ENCODE measurements at regions not wholly inside any gene's neighbourhood (a gene's known extent, or its start where the extent isn't known, plus 50 kb on each side); places are given as distances from the start of the nearest gene placed in this dataset.
"Not testable (repeated sequence)": the region's sequence is repeated elsewhere in the genome, so short reads cannot be mapped to it uniquely, and the experiment has no call there.

- no peak for DNase-seq (ENCODE audit: low read depth)
These were observed 1133.4 kb upstream of the SEL1L start for GRCh38 chr14:82667006-82667405.

DNA sequence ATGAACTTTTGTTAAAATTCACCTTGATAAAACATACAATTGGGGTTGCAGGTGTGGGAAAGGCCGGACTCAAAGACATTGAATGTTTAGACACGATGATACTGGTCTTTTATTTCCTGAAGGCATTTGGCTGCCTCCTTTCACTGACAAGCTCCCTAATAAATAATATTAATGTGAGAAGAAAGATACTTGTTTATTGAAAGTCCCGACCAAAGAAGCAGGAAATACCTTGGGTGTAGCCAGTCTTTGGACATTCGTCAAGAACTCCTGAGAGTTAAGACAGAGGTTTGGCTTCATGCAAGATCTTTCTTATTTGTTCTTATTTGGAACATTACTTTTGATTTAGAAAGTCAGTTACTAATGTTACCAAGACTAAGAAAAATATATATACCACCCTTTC lies 1133.8 kb upstream of the SEL1L start:
- no peak for DNase-seq (ENCODE audit: low read depth)

- no peak for DNase-seq (ENCODE audit: low read depth)
These were observed 1142.8 kb upstream of the SEL1L start for GRCh38 chr14:82676403-82676802.

DNA sequence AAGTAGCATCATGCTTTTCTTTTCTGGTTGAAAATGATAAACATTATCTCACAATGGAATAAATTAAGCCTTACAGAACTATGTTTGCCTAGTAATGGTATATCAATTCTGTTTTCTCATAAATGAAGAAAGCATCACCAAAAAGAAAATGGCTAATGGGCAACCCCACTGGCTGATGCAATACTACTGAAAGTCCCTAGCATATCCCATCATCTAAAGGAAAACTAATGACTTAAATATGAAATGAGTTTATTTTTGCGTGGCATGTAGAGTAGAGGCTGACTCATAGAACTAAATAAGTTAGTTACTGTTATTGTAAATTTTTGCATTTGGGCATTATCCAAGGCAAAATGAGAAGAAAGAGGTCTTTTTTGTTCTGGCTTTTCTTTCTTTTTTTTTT lies 1156.3 kb upstream of the SEL1L start:
- no peak for DNase-seq (ENCODE audit: low read depth)

- not testable (repeated sequence) for DNase-seq (ENCODE audit: low read depth)
These were observed 1157.5 kb upstream of the SEL1L start for GRCh38 chr14:82691191-82691590.

DNA sequence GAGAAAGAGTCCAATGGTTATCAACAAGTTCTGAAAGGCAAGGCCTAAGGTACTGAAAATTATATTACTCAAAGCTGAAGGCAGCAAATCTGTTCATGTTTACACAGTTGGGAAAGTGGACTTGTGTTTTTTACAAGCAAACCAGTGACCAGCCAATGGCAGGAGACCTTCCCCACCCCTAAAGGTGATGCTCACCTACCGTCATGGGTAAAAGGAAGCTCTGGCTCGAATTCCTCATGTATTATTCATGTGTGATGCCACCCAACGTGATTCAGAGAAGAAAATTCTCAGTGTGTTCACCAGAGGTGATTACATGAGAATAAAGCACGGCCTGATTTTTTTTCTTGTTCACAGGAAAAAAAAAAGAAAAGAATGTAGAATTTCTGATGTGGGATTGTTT lies 1161.2 kb upstream of the SEL1L start:
- DNase-seq (ENCODE audit: low read depth), result no peak

DNA sequence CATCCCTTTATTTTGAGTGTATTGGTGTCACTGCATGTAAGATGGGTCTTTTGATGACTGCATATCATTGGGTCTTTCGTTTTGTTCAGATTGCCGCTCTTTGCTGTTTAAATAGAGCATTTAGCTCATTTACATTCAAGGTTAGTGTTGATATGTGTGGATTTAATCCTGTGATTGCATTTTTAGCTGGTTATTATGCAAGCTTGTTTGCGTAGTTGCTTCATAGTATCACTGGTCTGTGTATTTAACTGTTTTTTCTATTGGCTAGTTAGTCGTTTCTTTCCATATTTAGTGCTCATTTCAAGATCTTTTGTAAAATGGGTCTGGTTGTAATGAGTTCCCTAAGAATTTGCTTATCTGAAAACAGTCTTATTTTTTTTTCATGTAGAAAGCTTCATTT lies 1170.6 kb upstream of the SEL1L start:
- DNase-seq (ENCODE audit: low read depth), result no peak

DNA sequence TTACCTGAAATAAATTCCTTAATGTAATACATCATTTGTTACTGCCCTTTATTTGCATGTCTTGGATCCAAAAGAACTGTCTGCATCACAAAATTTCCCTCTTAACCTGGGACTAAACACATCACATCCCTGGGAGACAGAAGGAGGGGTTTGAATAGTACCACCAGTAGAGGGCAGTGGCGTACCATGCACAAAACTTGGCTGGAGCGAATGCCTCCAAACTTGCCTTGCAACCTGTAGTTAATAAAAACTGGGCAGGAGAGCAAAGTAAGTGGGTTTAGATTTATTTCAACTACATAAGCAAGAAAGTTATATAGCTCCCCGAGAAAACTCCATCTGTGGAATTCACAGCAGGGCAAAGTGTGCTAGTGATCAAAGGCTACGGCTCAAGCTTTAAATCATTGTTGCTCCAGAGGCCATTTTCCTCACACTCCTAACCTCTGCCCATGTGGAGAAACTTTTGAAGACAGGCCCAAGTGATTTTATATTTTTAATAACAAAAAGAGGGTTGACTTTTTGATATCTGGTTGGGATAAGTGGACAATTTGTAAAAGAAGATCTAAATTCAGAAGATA lies 1176.7 kb upstream of the SEL1L start:
- DNase-seq (ENCODE audit: low read depth), result peak; percentile 6

DNA sequence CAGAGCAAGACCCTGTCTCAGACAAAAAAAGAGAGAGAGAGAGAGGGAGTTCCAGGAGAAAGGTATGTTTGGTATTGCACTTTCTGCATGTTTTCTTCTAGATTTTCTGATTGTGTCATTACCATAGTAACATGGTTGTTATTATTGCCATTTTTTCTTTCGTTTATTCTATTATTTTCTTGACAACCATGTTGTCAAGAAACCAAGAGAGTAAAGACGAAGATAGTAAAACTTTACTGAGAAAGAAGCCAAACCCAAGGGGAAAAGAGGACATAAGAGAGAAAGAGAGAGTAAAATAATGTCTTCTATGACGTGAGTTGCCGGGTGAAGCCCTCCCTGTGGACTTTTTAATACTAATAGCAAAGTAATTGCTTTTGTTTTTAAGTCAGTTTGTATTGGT lies 1186.0 kb upstream of the SEL1L start:
- no peak for DNase-seq (ENCODE audit: low read depth)

- DNase-seq (ENCODE audit: low read depth), result no peak
These were observed 1186.8 kb upstream of the SEL1L start for GRCh38 chr14:82720431-82720830.

DNA sequence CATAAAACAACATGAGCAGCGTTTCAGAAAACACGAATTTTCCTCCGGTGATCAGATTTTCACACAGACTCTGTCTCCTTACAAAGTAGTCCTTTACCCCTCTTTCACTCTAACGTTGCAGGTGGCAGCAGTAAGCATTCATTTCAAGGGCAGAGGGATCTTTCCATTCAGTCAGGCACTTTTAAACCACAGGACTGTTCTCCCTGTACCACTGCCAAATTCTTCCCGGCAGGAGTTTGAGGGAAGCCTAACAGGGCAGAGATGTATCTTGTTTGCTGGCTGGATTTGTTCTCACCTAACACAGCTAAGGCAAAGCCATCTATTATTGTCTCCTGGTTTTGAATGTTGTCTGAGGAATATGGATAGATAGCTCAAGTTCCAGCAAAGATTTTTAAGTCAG lies 1187.3 kb upstream of the SEL1L start:
- DNase-seq (ENCODE audit: low read depth), result no peak

DNA sequence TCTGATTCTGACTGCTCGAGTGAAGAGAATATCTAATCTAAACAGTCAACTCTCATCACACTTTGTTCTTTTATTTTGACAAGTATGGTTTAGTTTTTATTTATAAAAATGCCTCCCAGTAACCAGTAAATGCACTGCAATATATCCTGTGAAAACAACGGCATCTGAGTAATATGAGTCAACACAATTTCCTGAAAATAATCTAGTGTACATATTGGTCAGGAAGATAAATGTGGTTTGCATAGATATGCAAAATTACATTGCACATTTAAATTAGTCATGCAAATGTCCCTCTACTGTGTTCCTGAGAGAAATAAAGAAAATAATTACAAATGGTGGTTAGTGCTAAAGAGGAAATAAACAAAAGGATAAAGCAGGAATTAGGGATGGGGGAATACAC lies 1190.7 kb upstream of the SEL1L start:
- no peak for DNase-seq (ENCODE audit: low read depth)

DNA sequence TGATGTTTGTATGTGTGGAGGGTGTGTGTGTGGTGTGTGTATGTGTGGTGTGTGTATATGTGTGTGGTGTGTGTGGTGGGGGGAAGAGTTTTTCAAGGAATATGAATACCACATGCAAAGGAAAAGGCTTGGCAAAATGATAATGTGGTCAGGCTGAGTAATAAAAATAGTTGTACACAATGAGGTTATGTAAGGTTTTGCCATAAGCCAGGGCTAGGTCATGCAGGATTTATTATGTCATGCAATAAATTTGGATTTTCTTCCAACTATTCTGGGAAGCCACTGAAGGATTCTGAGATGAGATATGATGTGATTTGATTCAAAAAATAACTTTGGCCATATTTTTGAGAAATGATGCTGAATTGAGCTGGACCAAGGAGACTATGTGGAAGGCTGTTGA lies 1191.6 kb upstream of the SEL1L start:
- DNase-seq (ENCODE audit: low read depth), result no peak

DNA sequence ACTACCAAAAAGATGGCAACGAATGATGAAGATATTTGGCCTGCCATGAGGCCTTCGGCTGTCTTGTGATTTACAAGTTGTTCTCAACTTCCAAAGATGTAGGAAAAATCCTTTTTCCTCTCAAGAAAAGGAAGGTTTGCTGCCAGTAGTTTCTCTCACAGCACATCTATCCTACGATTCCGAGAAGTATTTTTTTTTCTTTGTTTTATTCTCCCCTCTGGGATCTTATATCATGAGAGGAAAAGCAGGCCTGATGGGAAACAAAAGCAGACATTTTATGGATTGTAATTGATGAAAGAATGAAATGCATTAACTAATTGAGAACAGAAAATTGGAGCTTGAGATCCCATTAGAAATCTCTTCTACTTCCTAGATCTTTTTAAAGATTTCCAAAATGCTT lies 1197.9 kb upstream of the SEL1L start:
- no peak for DNase-seq (ENCODE audit: low read depth)

GRCh38 chr14:82740547-82740946 lies 1206.9 kb upstream of the SEL1L start:
- no peak for DNase-seq (ENCODE audit: low read depth)

- DNase-seq (ENCODE audit: low read depth), result no peak
These were observed 1221.8 kb upstream of the SEL1L start for GRCh38 chr14:82755476-82755875.

GRCh38 chr14:82755923-82756322 lies 1222.3 kb upstream of the SEL1L start:
- DNase-seq (ENCODE audit: low read depth), result no peak

DNA sequence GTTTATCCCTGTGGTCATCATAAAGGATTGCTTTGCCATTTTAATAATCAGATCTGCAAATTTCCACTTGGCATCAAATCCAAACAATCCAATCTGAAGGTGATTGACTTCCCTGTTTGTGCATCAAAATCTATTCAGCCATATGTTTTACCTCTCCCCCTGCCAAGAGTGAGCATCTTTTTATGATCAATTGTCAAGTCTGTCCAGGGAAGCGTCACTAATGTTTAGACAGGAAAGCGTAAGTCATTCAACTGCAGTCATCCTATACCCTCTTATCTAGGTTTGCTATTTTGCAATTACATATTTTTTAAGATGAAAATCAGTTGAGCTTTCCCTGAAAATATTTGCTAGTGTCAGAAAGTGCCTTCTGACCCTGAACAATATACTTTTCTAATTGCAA lies 1224.1 kb upstream of the SEL1L start:
- no peak for DNase-seq (ENCODE audit: low read depth)

GRCh38 chr14:82759656-82760055 lies 1226.0 kb upstream of the SEL1L start:
- no peak for DNase-seq (ENCODE audit: low read depth)

DNA sequence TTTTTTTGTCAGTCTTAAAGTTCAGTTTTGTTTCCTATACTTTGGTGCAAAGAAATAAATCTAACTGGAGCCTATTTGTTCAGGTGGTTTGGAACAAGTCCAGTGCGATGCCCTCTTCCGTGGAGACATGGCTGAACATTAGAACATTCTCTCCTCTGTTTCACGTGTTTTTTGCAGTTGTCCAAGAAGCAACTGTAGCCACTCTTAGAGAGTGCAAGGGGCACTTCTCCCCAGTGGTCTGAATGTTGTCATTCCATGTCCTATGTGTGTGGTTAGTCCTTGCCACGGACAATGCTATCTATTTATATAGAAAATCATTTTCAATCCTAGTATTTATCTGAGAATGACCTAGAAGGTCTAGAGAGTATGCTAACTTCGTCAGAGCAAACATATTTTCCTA lies 1232.5 kb upstream of the SEL1L start:
- DNase-seq (ENCODE audit: low read depth), result no peak

- DNase-seq (ENCODE audit: low read depth), result no peak
These were observed 1233.3 kb upstream of the SEL1L start for GRCh38 chr14:82766996-82767395.

- no peak for DNase-seq (ENCODE audit: low read depth)
These were observed 1243.3 kb upstream of the SEL1L start for GRCh38 chr14:82776958-82777357.

DNA sequence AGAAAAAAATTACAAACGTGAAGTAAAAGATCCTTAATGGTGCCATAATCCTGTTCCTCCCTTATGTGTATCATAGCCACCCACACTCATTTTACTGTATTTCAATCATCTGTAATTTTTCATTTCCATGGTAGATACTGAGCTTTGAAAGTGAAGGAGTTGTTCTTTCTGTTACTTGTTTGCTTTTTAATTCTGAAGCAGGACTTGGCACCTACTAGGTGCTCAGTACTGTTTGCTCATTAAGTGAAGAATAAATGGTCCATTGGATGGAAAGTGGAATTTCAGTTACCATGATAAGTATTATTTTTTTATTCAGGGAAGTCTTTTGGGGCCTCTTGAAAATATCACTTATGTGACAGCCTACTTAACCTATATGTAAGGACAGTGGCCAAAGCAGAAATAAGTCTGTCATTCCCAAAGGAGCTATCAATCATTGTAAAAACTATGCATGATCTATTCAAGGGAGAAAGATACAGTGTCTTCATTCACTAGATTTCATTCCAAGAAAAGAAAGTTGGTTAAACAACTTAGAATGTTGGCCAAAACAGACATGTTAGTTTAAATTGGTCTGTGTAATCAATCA lies 1244.4 kb upstream of the SEL1L start:
- DNase-seq (ENCODE audit: low read depth), result no peak

DNA sequence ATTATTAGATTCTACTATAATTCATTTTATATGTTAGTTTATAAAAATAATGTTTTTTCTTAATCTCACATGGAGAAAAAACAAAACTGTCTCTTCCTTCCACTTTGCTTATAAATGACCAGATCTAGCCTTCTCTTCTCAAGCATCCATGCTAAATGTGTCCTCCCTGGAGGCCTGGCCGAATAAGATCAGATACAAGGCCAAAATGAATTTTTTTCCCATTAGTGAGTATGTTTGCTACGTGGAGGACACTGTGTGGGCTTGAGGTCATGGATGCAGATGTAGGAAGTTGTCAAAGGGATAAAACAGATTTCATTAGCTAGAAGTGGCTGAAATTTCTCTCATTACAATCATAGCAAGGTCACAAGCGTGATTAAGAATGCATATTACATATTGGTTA lies 1244.9 kb upstream of the SEL1L start:
- no peak for DNase-seq (ENCODE audit: low read depth)

All from myocyte (in vitro differentiated cells).